Spleen (tissue), 7 donors: ENCODE measurements at regions not wholly inside any gene's neighbourhood (a gene's known extent, or its start where the extent isn't known, plus 50 kb on each side); places are given as distances from the start of the nearest gene placed in this dataset.

Source experiments
- CTCF ChIP-seq, 11 experiments: fragments of 200-600 bp in 7 of 11; fragments of 450-650 bp in 4 of 11; sonication (generic) in 4 of 11; IDR thresholded peaks in 8 of 11; conservative IDR thresholded peaks in 3 of 11; 1 replicate in 7 of 11; 2 replicates in 4 of 11; pipeline versions ENCODE4 v1.4.0 to v1.8.0; 2016 to 2021; ENCODE audit warnings: antibody characterized with exemption in 11 of 11, inconsistent platforms in 4 of 11, mild to moderate bottlenecking in 1 of 11
- POLR2A ChIP-seq, 3 donors: fragments of 450-650 bp; IDR thresholded peaks; one replicate each; pipeline ENCODE4 v1.5.1; 2017; ENCODE audit warnings: antibody characterized with exemption in 3 of 3, mild to moderate bottlenecking in 1 of 3
- POLR2AphosphoS5 ChIP-seq, 3 donors: sonication (generic); formaldehyde crosslinking; IDR thresholded peaks; one replicate each; pipeline ENCODE4 v1.5.1; 2017; ENCODE audit warnings: antibody characterized with exemption in 3 of 3
- donor health status: DM: no; HTN: no; CAD: no; lungs with moderate emphysema.
- donor health status: DM: no; HTN: no; CAD: no.
- donor health status: DM: no; HTN: no; CAD: no.

- no peak for TF ChIP-seq CTCF (IDR thresholded peaks at IDR 0.05 in 8 of 11, conservative IDR thresholded peaks at IDR 0.05 in 3 of 11)
- TF ChIP-seq POLR2A (IDR thresholded peaks at IDR 0.05): no peak
- TF ChIP-seq POLR2AphosphoS5 (IDR thresholded peaks at IDR 0.05): no peak
Measured at GRCh38 chr2:239820836-239821693, 204.1 kb downstream of the NDUFA10 start.
